GM23338 (cell line): ENCODE measurements at regions not wholly inside any gene's neighbourhood (a gene's known extent, or its start where the extent isn't known, plus 50 kb on each side); places are given as distances from the start of the nearest gene placed in this dataset.

Source experiments
- ATAC-seq: fragments of 200-7000 bp; cut with Tn5 transposase; 3 replicates; pipeline ENCODE4 v1.9.1; 2020
- DNase-seq: peaks from one replicate; pipeline ENCODE4 v3.0.0-alpha.2; 2015; ENCODE audit warnings: low spot score
- H2AFZ ChIP-seq: fragments of 200-600 bp; sonication (generic); 2 replicates; pipeline ENCODE4 v1.8.0; 2016; ENCODE audit warnings: antibody characterized with exemption, mild to moderate bottlenecking, moderate library complexity
- H3F3A ChIP-seq: fragments of 200-600 bp; sonication (generic); replicated peaks from 2 replicates; pipeline ENCODE4 v1.8.0; 2017; ENCODE audit warnings: antibody characterized with exemption, mixed run types, low read depth
- H3K27ac ChIP-seq: fragments of 200-600 bp; sonication (generic); 2 replicates; pipeline ENCODE4 v1.6.1; 2016; ENCODE audit warnings: low read depth
- H3K27me3 ChIP-seq: fragments of 200-600 bp; sonication (generic); 2 replicates; pipeline ENCODE4 v1.8.0; 2016; ENCODE audit warnings: mild to moderate bottlenecking, mixed run types, moderate library complexity; ENCODE audit not compliant: insufficient read depth
- H3K36me3 ChIP-seq: fragments of 200-600 bp; sonication (generic); 2 replicates; pipeline ENCODE4 v1.8.0; 2016; ENCODE audit warnings: mild to moderate bottlenecking; ENCODE audit not compliant: insufficient read depth
- H3K4me1 ChIP-seq: fragments of 200-600 bp; sonication (generic); 2 replicates; pipeline ENCODE4 v1.8.0; 2016; ENCODE audit warnings: mild to moderate bottlenecking, moderate library complexity; ENCODE audit not compliant: insufficient read depth
- H3K4me2 ChIP-seq: fragments of 200-600 bp; sonication (generic); 2 replicates; pipeline ENCODE4 v1.7.1; 2017; ENCODE audit warnings: mixed run types
- H3K4me3 ChIP-seq: fragments of 200-600 bp; sonication (generic); 2 replicates; pipeline ENCODE4 v1.6.1; 2016; ENCODE audit warnings: mixed run types
- H3K79me2 ChIP-seq: fragments of 200-600 bp; sonication (generic); replicated peaks from 2 replicates; pipeline ENCODE4 v1.8.0; 2017; ENCODE audit warnings: mild to moderate bottlenecking; ENCODE audit not compliant: insufficient read depth
- H3K9me2 ChIP-seq: fragments of 200-600 bp; sonication (generic); 2 replicates; pipeline ENCODE4 v1.8.0; 2017; ENCODE audit not compliant: insufficient read depth
- H4K20me1 ChIP-seq: fragments of 200-600 bp; sonication (generic); replicated peaks from 2 replicates; pipeline ENCODE4 v1.8.0; 2017; ENCODE audit warnings: mild to moderate bottlenecking; ENCODE audit not compliant: insufficient read depth
- H3K27ac Mint-ChIP-seq: 2 replicates; pipeline ENCODE4 v1.8.0; 2020; ENCODE audit warnings: inconsistent platforms, mild to moderate bottlenecking, moderate library complexity, mixed read lengths
- H3K27me3 Mint-ChIP-seq: 3 replicates; pipeline ENCODE4 v1.8.0; 2022; ENCODE audit warnings: low read depth, mild to moderate bottlenecking, moderate library complexity, mixed read lengths, inconsistent platforms; ENCODE audit not compliant: insufficient read depth, poor library complexity
- H3K36me3 Mint-ChIP-seq: 3 replicates; pipeline ENCODE4 v1.8.0; 2021; ENCODE audit warnings: low read depth, mild to moderate bottlenecking, inconsistent platforms, moderate library complexity, mixed read lengths
- H3K4me1 Mint-ChIP-seq: 3 replicates; pipeline ENCODE4 v1.8.0; 2020; ENCODE audit warnings: mild to moderate bottlenecking, inconsistent platforms, mixed read lengths
- H3K4me3 Mint-ChIP-seq: 3 replicates; pipeline ENCODE4 v1.8.0; 2021; ENCODE audit warnings: moderate library complexity, mild to moderate bottlenecking, inconsistent platforms, mixed read lengths
- H3K9me3 Mint-ChIP-seq: 3 replicates; pipeline ENCODE4 v1.8.0; 2020; ENCODE audit warnings: moderate library complexity, mild to moderate bottlenecking, inconsistent platforms, mixed read lengths
- EZH2 ChIP-seq: fragments of 200-600 bp; sonication (generic); IDR thresholded peaks from one replicate; pipeline ENCODE4 v1.8.0; 2017; ENCODE audit warnings: antibody characterized with exemption, mild to moderate bottlenecking, low read depth; ENCODE audit not compliant: unreplicated experiment
- EZH2phosphoT487 ChIP-seq: fragments of 200-600 bp; sonication (generic); IDR thresholded peaks from one replicate; pipeline ENCODE4 v1.8.1; 2018; ENCODE audit warnings: antibody characterized with exemption; ENCODE audit not compliant: unreplicated experiment
- NANOG ChIP-seq: IDR thresholded peaks from 2 replicates; pipeline ENCODE4 v1.6.1; 2016; ENCODE audit warnings: antibody characterized with exemption, borderline replicate concordance
- POLR2AphosphoS5 ChIP-seq: IDR thresholded peaks from 2 replicates; pipeline ENCODE4 v1.6.1; 2016; ENCODE audit warnings: antibody characterized with exemption, low read depth
- STAT1 ChIP-seq: IDR thresholded peaks from one replicate; pipeline ENCODE4 v1.6.1; 2016; ENCODE audit warnings: antibody characterized with exemption; ENCODE audit not compliant: unreplicated experiment
- ZNF114 ChIP-seq: fragments of 250-450 bp; sonication (Bioruptor Pico); IDR thresholded peaks from 2 replicates; pipeline ENCODE4 v1.5.0; 2020; ENCODE audit warnings: mild to moderate bottlenecking, moderate library complexity
- ZNF331 ChIP-seq: fragments of 250-450 bp; sonication (Bioruptor Pico); IDR thresholded peaks from 2 replicates; pipeline ENCODE4 v1.5.0; 2020; ENCODE audit warnings: low read depth, mild to moderate bottlenecking, moderate library complexity
- TF ChIP-seq, protein P1 (sequence below): fragments of 250-450 bp; sonication (Bioruptor Pico); IDR thresholded peaks from 2 replicates; pipeline ENCODE4 v1.5.0; 2020; ENCODE audit warnings: mild to moderate bottlenecking, moderate library complexity
- TF ChIP-seq, protein P2 (sequence below): IDR thresholded peaks from 2 replicates; pipeline ENCODE4 v1.6.1; 2016; ENCODE audit warnings: antibody characterized with exemption

DNA sequence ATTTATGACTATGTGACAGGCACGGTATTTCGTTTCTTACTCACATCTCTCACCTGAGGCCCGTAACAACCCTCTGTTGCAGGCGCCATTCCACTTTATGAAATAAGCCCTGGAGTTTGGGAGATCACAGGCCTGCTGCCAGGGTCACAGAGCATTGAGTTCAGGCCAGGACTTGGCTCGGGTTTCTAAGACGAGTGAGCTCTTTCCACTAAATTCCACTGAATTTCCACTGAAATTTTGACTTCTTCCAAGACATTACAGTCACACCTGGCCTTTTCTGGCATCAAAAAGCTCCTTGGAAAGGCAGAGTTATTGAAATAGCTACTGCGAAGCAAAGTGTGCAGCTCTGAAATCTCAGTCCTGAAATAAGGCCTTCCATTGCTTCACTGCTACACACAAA, 282.8 kb upstream of the MGMT start (continued):
- TF ChIP-seq, protein P1, sequence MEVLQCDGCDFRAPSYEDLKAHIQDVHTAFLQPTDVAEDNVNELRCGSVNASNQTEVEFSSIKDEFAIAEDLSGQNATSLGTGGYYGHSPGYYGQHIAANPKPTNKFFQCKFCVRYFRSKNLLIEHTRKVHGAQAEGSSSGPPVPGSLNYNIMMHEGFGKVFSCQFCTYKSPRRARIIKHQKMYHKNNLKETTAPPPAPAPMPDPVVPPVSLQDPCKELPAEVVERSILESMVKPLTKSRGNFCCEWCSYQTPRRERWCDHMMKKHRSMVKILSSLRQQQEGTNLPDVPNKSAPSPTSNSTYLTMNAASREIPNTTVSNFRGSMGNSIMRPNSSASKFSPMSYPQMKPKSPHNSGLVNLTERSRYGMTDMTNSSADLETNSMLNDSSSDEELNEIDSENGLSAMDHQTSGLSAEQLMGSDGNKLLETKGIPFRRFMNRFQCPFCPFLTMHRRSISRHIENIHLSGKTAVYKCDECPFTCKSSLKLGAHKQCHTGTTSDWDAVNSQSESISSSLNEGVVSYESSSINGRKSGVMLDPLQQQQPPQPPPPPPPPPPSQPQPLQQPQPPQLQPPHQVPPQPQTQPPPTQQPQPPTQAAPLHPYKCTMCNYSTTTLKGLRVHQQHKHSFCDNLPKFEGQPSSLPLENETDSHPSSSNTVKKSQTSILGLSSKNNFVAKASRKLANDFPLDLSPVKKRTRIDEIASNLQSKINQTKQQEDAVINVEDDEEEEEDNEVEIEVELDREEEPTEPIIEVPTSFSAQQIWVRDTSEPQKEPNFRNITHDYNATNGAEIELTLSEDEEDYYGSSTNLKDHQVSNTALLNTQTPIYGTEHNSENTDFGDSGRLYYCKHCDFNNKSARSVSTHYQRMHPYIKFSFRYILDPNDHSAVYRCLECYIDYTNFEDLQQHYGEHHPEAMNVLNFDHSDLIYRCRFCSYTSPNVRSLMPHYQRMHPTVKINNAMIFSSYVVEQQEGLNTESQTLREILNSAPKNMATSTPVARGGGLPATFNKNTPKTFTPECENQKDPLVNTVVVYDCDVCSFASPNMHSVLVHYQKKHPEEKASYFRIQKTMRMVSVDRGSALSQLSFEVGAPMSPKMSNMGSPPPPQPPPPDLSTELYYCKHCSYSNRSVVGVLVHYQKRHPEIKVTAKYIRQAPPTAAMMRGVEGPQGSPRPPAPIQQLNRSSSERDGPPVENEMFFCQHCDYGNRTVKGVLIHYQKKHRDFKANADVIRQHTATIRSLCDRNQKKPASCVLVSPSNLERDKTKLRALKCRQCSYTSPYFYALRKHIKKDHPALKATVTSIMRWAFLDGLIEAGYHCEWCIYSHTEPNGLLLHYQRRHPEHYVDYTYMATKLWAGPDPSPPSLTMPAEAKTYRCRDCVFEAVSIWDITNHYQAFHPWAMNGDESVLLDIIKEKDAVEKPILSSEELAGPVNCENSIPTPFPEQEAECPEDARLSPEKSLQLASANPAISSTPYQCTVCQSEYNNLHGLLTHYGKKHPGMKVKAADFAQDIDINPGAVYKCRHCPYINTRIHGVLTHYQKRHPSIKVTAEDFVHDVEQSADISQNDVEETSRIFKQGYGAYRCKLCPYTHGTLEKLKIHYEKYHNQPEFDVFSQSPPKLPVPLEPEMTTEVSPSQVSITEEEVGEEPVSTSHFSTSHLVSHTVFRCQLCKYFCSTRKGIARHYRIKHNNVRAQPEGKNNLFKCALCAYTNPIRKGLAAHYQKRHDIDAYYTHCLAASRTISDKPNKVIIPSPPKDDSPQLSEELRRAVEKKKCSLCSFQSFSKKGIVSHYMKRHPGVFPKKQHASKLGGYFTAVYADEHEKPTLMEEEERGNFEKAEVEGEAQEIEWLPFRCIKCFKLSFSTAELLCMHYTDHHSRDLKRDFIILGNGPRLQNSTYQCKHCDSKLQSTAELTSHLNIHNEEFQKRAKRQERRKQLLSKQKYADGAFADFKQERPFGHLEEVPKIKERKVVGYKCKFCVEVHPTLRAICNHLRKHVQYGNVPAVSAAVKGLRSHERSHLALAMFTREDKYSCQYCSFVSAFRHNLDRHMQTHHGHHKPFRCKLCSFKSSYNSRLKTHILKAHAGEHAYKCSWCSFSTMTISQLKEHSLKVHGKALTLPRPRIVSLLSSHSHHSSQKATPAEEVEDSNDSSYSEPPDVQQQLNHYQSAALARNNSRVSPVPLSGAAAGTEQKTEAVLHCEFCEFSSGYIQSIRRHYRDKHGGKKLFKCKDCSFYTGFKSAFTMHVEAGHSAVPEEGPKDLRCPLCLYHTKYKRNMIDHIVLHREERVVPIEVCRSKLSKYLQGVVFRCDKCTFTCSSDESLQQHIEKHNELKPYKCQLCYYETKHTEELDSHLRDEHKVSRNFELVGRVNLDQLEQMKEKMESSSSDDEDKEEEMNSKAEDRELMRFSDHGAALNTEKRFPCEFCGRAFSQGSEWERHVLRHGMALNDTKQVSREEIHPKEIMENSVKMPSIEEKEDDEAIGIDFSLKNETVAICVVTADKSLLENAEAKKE (CRISPR knock-in tag), result no peak

DNA sequence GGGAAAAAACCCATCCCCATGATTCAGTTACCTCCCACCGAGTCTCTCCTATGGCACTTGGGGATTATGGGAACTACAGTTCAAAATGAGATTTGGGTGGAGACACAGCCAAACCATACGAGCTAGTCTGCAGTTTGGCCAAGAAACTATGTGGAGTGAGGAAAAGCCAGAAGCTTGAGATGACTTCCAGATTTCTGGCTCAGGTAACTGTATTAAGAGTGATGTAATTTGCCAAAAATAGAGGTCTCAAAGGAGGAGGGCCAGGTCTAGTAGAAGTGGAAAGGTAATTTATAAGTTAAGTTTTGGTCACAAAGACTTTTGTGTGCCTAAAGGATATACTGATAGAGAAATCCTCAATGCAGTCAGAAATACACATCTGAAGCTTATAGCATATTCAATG, 279.7 kb upstream of the MGMT start:
- Histone ChIP-seq H3K79me2 (no peaks in the 10 kb centered on the region), H3K9me2 (0 out of 2 replicates have a peak, but pooled peaks cover 2% of the 10 kb centered on the region), H2AFZ (no peak overlapping the region), H4K20me1 (no peaks in the 10 kb centered on the region), H3K27me3 (no peaks in the 10 kb centered on the region), H3K36me3 (no peaks in the 10 kb centered on the region), H3K4me3 (no peak overlapping the region), H3K4me1 (no peaks in the 10 kb centered on the region), H3K27ac (no peak overlapping the region), H3F3A (no peaks in the 10 kb centered on the region), H3K4me2 (no peak overlapping the region)
- Mint-ChIP-seq H3K36me3 (peaks cover 4% of the 10 kb centered on the region; the same call in 1 of the 3 replicates), H3K4me1 (no peaks in the 10 kb centered on the region; the same call in 2 of the 3 replicates), H3K27ac (no peak overlapping the region), H3K9me3 (peaks cover 10% of the 10 kb centered on the region; the same call in 1 of the 3 replicates), H3K4me3 (no peak overlapping the region), H3K27me3 (peaks cover 2% of the 10 kb centered on the region)
- DNase-seq, result no peak
- no peak for ATAC-seq
- TF ChIP-seq, protein P1 (CRISPR knock-in tag), result no peak
- no peak for TF ChIP-seq ZNF114 (CRISPR knock-in tag)
- no peak for TF ChIP-seq STAT1
- TF ChIP-seq EZH2phosphoT487, result no peak
- no peak for TF ChIP-seq ZNF331 (CRISPR knock-in tag)
- TF ChIP-seq, protein P2, sequence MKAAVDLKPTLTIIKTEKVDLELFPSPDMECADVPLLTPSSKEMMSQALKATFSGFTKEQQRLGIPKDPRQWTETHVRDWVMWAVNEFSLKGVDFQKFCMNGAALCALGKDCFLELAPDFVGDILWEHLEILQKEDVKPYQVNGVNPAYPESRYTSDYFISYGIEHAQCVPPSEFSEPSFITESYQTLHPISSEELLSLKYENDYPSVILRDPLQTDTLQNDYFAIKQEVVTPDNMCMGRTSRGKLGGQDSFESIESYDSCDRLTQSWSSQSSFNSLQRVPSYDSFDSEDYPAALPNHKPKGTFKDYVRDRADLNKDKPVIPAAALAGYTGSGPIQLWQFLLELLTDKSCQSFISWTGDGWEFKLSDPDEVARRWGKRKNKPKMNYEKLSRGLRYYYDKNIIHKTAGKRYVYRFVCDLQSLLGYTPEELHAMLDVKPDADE, result no peak
- no peak for TF ChIP-seq POLR2AphosphoS5
- no peak for TF ChIP-seq NANOG
- TF ChIP-seq EZH2, result no peak
